Memory B cell (primary cell): ENCODE measurements at regions not wholly inside any gene's neighbourhood (a gene's known extent, or its start where the extent isn't known, plus 50 kb on each side); places are given as distances from the start of the nearest gene placed in this dataset.

Experiments
- ATAC-seq: fragments of 150-1000 bp; cut with Tn5 transposase; 2 replicates; pipeline ENCODE4 v1.10.0; 2021; ENCODE audit warnings: low read depth, mild to moderate bottlenecking, moderate library complexity
- DNase-seq, 2 donors: peaks; one replicate each; pipeline ENCODE4 v3.0.0; 2022; ENCODE audit warnings: low spot score in 2 of 2
- H3K27ac Mint-ChIP-seq: one replicate; pipeline ENCODE4 v1.8.0; 2022; ENCODE audit warnings: mild to moderate bottlenecking, moderate library complexity, mixed read lengths
- H3K27me3 Mint-ChIP-seq: one replicate; pipeline ENCODE4 v1.8.0; 2022; ENCODE audit warnings: mixed read lengths
- H3K36me3 Mint-ChIP-seq: one replicate; pipeline ENCODE4 v1.8.0; 2022; ENCODE audit warnings: mild to moderate bottlenecking, mixed read lengths
- H3K4me1 Mint-ChIP-seq: one replicate; pipeline ENCODE4 v1.8.0; 2022; ENCODE audit warnings: mixed read lengths
- H3K4me3 Mint-ChIP-seq: one replicate; pipeline ENCODE4 v1.8.0; 2022; ENCODE audit warnings: mild to moderate bottlenecking, moderate library complexity, mixed read lengths
- H3K9me3 Mint-ChIP-seq: one replicate; pipeline ENCODE4 v1.8.0; 2022; ENCODE audit warnings: mixed read lengths

- Mint-ChIP-seq H3K27me3 (peaks cover 4% of the 10 kb centered on the region), H3K4me1 (no peaks in the 10 kb centered on the region), H3K36me3 (no peaks in the 10 kb centered on the region), H3K27ac (no peak overlapping the region), H3K9me3 (peaks cover 3% of the 10 kb centered on the region), H3K4me3 (no peak overlapping the region)
- DNase-seq (no peak), ATAC-seq (no peak)
Measured at GRCh38 chr1:213840575-213840974, 147.2 kb upstream of the PROX1 start.

- ATAC-seq (no peak), DNase-seq (no peak)
- no peak overlapping the region for H3K27ac Mint-ChIP-seq
- H3K27me3 Mint-ChIP-seq = peaks cover 5% of the 10 kb centered on the region
- H3K4me1 Mint-ChIP-seq = no peaks in the 10 kb centered on the region
- H3K9me3 Mint-ChIP-seq = peaks cover 7% of the 10 kb centered on the region
- no peak overlapping the region for H3K4me3 Mint-ChIP-seq
- H3K36me3 Mint-ChIP-seq = no peaks in the 10 kb centered on the region
Measured at GRCh38 chr1:213844632-213845031, 143.1 kb upstream of the PROX1 start.

GRCh38 chr1:213852107-213852506 is 135.7 kb upstream of the PROX1 start:
- no peak overlapping the region for H3K27ac Mint-ChIP-seq
- H3K27me3 Mint-ChIP-seq = peaks cover 5% of the 10 kb centered on the region
- DNase-seq = no peak
- no peak overlapping the region for H3K4me3 Mint-ChIP-seq
- H3K4me1 Mint-ChIP-seq = no peaks in the 10 kb centered on the region
- ATAC-seq = no peak
- H3K9me3 Mint-ChIP-seq = peaks cover 1% of the 10 kb centered on the region
- H3K36me3 Mint-ChIP-seq = no peaks in the 10 kb centered on the region

- H3K4me1 Mint-ChIP-seq = no peaks in the 10 kb centered on the region
- ATAC-seq (no peak), DNase-seq (no peak)
- H3K9me3 Mint-ChIP-seq = no peaks in the 10 kb centered on the region
- no peaks in the 10 kb centered on the region for H3K36me3 Mint-ChIP-seq
- H3K4me3 Mint-ChIP-seq = no peak overlapping the region
- no peak overlapping the region for H3K27ac Mint-ChIP-seq
- peaks cover 4% of the 10 kb centered on the region for H3K27me3 Mint-ChIP-seq
Measured at GRCh38 chr1:213858581-213858980, 129.2 kb upstream of the PROX1 start.

- Mint-ChIP-seq H3K36me3 (no peaks in the 10 kb centered on the region), H3K27ac (no peak overlapping the region), H3K4me3 (no peak overlapping the region), H3K4me1 (no peaks in the 10 kb centered on the region), H3K27me3 (no peaks in the 10 kb centered on the region), H3K9me3 (no peaks in the 10 kb centered on the region)
- DNase-seq (no peak), ATAC-seq (no peak)
Measured at GRCh38 chr1:213861841-213862240, 125.9 kb upstream of the PROX1 start.

- Mint-ChIP-seq H3K27ac (no peak overlapping the region), H3K36me3 (no peaks in the 10 kb centered on the region), H3K4me3 (no peak overlapping the region), H3K27me3 (peaks cover 2% of the 10 kb centered on the region), H3K9me3 (no peaks in the 10 kb centered on the region), H3K4me1 (no peaks in the 10 kb centered on the region)
- DNase-seq (no peak), ATAC-seq (no peak)
Measured at GRCh38 chr1:213864091-213864490, 123.7 kb upstream of the PROX1 start.

GRCh38 chr1:213868482-213868881 is 119.3 kb upstream of the PROX1 start:
- no peak overlapping the region for H3K27ac Mint-ChIP-seq
- no peaks in the 10 kb centered on the region for H3K36me3 Mint-ChIP-seq
- H3K9me3 Mint-ChIP-seq = no peaks in the 10 kb centered on the region
- DNase-seq (no peak), ATAC-seq (no peak)
- peaks cover 7% of the 10 kb centered on the region for H3K27me3 Mint-ChIP-seq
- H3K4me1 Mint-ChIP-seq = no peaks in the 10 kb centered on the region
- H3K4me3 Mint-ChIP-seq = no peak overlapping the region

GRCh38 chr1:213871179-213871578 is 116.6 kb upstream of the PROX1 start:
- H3K4me1 Mint-ChIP-seq = no peaks in the 10 kb centered on the region
- H3K4me3 Mint-ChIP-seq = no peak overlapping the region
- H3K27ac Mint-ChIP-seq = no peak overlapping the region

GRCh38 chr1:213874789-213875188 is 113.0 kb upstream of the PROX1 start:
- Mint-ChIP-seq H3K4me1 (no peaks in the 10 kb centered on the region), H3K27me3 (peaks cover 2% of the 10 kb centered on the region), H3K4me3 (no peak overlapping the region), H3K27ac (no peak overlapping the region), H3K36me3 (no peaks in the 10 kb centered on the region), H3K9me3 (no peaks in the 10 kb centered on the region)
- no peak for DNase-seq
- no peak for ATAC-seq

More at GRCh38 chr1:213871179-213871578, 116.6 kb upstream of the PROX1 start:
- Mint-ChIP-seq H3K27me3 (peaks cover 7% of the 10 kb centered on the region), H3K9me3 (no peaks in the 10 kb centered on the region), H3K36me3 (no peaks in the 10 kb centered on the region)
- no peak for ATAC-seq
- DNase-seq = no peak

- H3K36me3 Mint-ChIP-seq = no peaks in the 10 kb centered on the region
- peaks cover 1% of the 10 kb centered on the region for H3K9me3 Mint-ChIP-seq
- no peak for DNase-seq
- H3K27ac Mint-ChIP-seq = no peak overlapping the region
- no peak overlapping the region for H3K4me3 Mint-ChIP-seq
- H3K4me1 Mint-ChIP-seq = no peaks in the 10 kb centered on the region
- no peaks in the 10 kb centered on the region for H3K27me3 Mint-ChIP-seq
- no peak for ATAC-seq
Measured at GRCh38 chr1:213876531-213876930, 111.2 kb upstream of the PROX1 start.

GRCh38 chr1:213883618-213884017 is 104.2 kb upstream of the PROX1 start:
- Mint-ChIP-seq H3K4me1 (no peaks in the 10 kb centered on the region), H3K27ac (no peak overlapping the region), H3K9me3 (peaks cover 1% of the 10 kb centered on the region), H3K27me3 (no peaks in the 10 kb centered on the region), H3K36me3 (no peaks in the 10 kb centered on the region), H3K4me3 (no peak overlapping the region)
- ATAC-seq = no peak
- DNase-seq = no peak

GRCh38 chr1:213884402-213884801 is 103.4 kb upstream of the PROX1 start:
- no peaks in the 10 kb centered on the region for H3K27me3 Mint-ChIP-seq
- no peaks in the 10 kb centered on the region for H3K4me1 Mint-ChIP-seq
- no peak for DNase-seq
- no peak overlapping the region for H3K27ac Mint-ChIP-seq
- ATAC-seq = no peak
- H3K36me3 Mint-ChIP-seq = no peaks in the 10 kb centered on the region
- H3K9me3 Mint-ChIP-seq = peaks cover 1% of the 10 kb centered on the region
- no peak overlapping the region for H3K4me3 Mint-ChIP-seq

GRCh38 chr1:213884942-213885341 is 102.8 kb upstream of the PROX1 start:
- no peak overlapping the region for H3K4me3 Mint-ChIP-seq
- H3K27me3 Mint-ChIP-seq = no peaks in the 10 kb centered on the region
- peaks cover 1% of the 10 kb centered on the region for H3K9me3 Mint-ChIP-seq
- DNase-seq (no peak), ATAC-seq (no peak)
- no peaks in the 10 kb centered on the region for H3K4me1 Mint-ChIP-seq
- H3K27ac Mint-ChIP-seq = no peak overlapping the region
- no peaks in the 10 kb centered on the region for H3K36me3 Mint-ChIP-seq

- Mint-ChIP-seq H3K4me1 (no peaks in the 10 kb centered on the region), H3K27ac (no peak overlapping the region), H3K4me3 (no peak overlapping the region), H3K36me3 (no peaks in the 10 kb centered on the region), H3K27me3 (peaks cover 1% of the 10 kb centered on the region), H3K9me3 (no peaks in the 10 kb centered on the region)
- no peak for DNase-seq
- ATAC-seq = no peak
Measured at GRCh38 chr1:213887842-213888241, 99.9 kb upstream of the PROX1 start.

GRCh38 chr1:213891989-213892902 is 95.5 kb upstream of the PROX1 start:
- no peak overlapping the region for H3K27ac Mint-ChIP-seq
- H3K36me3 Mint-ChIP-seq = no peaks in the 10 kb centered on the region
- H3K9me3 Mint-ChIP-seq = peaks cover 2% of the 10 kb centered on the region
- DNase-seq (no peak), ATAC-seq (no peak)
- no peaks in the 10 kb centered on the region for H3K4me1 Mint-ChIP-seq
- peaks cover 6% of the 10 kb centered on the region for H3K27me3 Mint-ChIP-seq
- no peak overlapping the region for H3K4me3 Mint-ChIP-seq
